HG03457 (cell line): ENCODE measurements at regions not wholly inside any gene's neighbourhood (a gene's known extent, or its start where the extent isn't known, plus 50 kb on each side); places are given as distances from the start of the nearest gene placed in this dataset.

ENCODE experiments used
- ATAC-seq: cut with Tn5 transposase; IDR thresholded peaks from one replicate; pipeline ENCODE4 v1.9.1; 2021; ENCODE audit warnings: moderate number of reproducible peaks; ENCODE audit not compliant: unreplicated experiment

- ATAC-seq, result no peak
These were observed 1106.4 kb downstream of the NLGN4X start for GRCh38 chrX:5122181-5122678.

DNA sequence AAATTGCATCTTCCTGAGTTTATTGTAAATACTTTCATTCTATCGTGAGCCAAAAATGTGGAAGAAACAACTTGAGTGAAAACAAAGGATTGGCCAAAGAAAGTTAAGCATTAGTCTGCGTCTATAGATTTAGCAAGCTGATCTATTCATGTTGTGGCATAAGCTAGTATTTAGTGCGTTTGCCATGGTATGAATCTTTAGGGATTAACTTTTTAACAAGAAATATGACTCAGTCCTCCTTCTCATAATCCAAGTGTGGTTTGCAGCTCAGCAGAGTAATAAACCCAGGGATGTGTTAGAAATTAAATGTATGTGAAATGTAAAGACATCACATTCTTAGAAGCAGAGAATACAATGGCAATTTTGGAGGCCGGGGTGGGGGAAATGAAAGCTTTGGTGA is 1110.9 kb downstream of the NLGN4X start:
- no peak for ATAC-seq

- ATAC-seq, result no peak
These were observed 1115.5 kb downstream of the NLGN4X start for GRCh38 chrX:5113128-5113527.

DNA sequence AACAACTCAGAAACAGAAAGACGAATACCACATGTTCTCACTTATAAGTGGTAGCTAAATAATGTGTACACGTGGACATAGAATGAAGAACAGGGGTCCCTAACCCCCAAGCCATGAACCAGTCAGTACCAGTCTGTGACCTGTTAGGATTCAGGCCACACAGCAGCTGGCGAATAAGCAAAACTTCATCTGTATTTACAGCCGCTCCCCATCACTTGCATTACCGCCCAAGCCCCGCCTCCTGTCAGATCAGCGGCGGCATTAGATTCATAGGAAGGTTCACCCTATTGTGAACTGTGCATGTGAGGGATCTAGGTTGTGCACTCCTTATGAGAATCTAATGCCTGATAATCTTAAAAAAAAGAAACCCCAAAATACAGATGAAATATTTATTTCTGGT is 1128.7 kb downstream of the NLGN4X start:
- ATAC-seq, result no peak

DNA sequence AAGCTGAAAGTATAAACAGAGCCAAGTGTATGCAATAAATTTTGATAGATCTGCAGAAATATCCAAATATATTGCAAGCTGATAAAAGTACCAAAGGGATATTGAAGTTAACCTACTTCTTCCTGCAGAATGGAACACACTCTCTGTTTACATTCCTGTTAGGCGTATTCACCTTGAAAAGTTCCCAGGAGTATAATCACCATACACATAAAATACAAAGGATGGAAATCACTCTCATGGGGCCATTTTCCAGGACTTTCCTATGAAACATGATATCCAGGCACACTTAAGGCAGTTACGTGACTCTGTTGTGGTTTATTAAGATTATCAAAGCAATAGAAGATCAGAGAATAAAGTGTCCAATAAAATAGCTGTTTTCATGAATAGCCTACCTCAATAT is 1142.3 kb downstream of the NLGN4X start:
- no peak for ATAC-seq

DNA sequence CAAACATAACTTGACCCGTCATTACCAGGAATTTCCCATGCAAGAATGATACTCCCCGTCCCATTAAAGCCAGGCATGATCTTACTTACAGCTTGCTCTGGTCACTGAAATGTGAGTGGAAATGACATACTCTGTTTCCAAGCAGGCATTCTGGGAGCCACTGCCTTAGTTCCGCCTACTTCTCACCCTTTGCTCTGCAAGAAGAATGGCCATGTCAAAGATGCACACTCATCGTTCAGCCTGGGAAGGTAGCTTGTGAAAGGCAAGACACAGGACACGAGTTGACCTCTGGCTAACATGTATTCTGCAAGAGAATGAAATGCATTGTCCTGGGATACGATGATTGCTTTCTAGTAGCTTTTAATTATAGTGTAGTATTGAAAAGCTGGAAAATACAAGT is 1144.4 kb downstream of the NLGN4X start:
- ATAC-seq, result no peak

DNA sequence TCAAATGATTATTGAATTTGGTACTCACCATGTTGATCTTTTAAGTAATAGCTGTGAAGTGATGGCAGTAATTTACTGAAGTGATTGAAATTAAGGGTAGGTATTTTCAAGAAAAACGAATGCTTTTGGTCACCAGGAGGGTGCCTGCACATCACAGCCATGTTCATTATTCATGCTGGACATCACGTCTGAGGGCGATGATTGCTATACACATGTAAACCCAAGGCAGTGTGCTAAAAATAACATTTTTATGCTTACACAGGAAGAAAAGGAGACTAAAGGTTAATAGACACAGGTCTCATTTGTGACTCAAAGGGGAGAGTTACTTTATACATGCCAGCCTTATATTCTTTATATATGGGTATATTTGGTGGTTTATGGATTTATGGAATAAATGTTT is 1146.0 kb downstream of the NLGN4X start:
- no peak for ATAC-seq

GRCh38 chrX:5080791-5081190 is 1147.9 kb downstream of the NLGN4X start:
- no peak for ATAC-seq

GRCh38 chrX:5068550-5068949 is 1160.1 kb downstream of the NLGN4X start:
- ATAC-seq, result no peak

GRCh38 chrX:5057786-5058185 is 1170.9 kb downstream of the NLGN4X start:
- ATAC-seq, result no peak

GRCh38 chrX:5054852-5055251 is 1173.8 kb downstream of the NLGN4X start:
- ATAC-seq, result no peak

GRCh38 chrX:5051831-5052491 is 1176.7 kb downstream of the NLGN4X start:
- ATAC-seq, result no peak

DNA sequence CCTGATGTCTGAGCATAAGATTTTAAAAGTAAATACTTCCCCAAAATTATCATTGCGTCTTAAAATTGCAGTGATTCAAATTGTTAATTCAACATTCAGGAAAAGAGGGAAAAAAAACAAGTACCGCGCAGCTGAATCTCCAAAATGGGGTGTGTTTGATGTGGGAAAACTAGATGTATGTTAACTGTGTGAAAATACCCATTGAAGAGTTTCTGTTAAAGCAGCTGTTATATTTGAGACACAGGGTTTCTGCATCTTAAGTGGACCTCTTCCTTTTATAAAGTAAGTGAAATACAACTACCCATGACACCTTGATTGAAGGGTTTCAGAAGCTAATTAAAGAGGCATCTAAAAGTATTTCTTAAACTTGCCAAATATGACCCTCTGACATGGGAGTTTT is 1186.1 kb downstream of the NLGN4X start:
- ATAC-seq, result no peak

GRCh38 chrX:5031792-5032191 is 1196.9 kb downstream of the NLGN4X start:
- ATAC-seq, result no peak

DNA sequence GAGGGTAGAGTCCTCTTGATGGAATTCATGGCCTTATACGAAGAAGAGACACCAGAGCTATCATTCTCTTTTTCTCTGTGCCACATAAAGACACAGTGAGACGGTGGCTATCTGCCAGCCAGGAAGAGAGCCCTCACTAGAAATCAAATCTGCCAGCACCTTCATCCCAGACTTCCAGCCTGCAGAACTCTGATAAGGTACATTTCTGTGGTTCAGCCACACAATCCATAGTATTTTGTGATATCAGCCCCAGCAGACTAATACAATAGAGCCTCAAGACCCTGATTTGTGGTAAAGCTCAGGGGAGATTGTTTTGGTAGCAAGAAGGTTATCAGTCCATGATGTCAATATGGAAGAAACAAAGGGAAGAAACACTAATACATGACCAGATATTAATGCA is 1213.2 kb downstream of the NLGN4X start:
- ATAC-seq, result no peak

DNA sequence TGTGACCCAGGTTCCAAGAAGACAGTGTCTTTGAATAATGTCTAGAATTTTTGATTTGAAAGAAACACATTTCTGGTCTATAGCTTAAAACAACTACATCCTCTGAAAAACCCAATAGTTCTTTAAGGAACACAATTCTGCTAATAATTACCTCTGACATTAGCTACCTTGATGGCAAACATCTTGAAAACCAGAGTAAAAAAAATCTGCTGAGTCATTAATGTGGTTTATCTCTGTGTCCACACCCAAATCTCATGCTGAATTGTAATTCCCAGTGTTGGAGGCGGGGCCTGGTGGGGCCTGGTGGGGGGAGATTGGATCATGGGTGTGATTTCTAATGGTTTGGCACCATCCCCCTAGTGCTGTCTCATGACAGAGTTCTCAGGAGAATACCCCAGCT is 1233.8 kb downstream of the NLGN4X start:
- ATAC-seq, result no peak

- peak; percentile 67 for ATAC-seq
These were observed 1250.1 kb downstream of the NLGN4X start for GRCh38 chrX:4978613-4979012.

- no peak for ATAC-seq
These were observed 1257.0 kb downstream of the NLGN4X start for GRCh38 chrX:4971646-4972045.

DNA sequence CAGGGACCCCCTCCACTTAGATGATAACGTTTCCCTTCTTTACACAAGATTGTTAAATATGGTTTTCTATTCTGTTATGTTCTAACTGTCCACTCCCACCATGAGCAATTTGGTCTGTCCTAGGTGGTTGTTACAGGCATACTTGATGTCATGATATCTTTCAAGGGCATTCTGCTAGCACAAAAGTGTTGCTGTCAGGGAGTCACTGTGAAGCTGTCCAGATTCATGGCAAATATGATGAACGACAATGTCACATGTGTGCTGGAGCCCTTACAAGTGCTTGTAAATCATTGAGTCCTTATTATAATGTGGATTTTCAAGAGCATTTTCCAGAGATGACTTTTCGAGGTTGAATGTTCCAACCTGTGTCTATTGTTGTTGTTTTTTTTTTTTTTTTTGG is 1250.7 kb upstream of the PRKX start:
- no peak for ATAC-seq

- ATAC-seq, result no peak
These were observed 1250.0 kb upstream of the PRKX start for GRCh38 chrX:4963432-4963831.

DNA sequence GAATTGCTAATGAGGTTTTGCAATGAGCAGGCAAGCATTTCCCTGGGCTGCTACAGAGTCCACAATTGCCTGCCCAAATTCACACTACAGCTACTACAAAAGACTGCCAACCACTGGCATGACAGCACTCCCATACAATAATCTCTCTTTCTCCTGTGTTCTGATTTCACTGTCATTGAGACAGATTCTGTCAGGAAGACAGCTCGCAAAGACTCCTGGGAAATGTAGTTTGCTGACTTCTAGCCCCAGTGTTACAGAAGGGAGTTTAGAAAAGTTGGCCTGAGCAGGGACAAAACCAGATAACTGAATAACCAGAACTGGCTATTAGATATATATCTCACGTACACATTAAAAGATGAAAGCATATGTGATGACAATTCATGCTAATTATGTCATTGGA is 1231.3 kb upstream of the PRKX start:
- no peak for ATAC-seq

DNA sequence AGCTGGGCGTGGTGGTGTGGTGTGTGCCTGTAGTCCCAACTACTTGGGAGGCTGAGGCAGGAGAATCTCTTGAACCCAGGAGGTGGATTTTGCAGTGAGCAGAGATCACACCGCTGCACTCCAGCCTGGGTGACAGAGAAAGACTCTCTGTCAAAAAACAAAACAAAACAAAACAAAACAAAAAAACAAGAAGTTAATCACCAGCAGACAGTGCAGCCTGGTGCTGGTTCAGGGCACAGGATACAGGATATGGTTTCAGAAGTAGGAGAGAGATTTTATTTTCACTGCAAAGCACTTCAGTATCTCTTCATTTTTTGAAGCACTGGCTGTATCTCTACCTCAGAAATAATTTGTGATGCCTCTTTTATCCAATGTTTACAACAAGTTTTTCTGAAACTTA is 1222.9 kb upstream of the PRKX start:
- no peak for ATAC-seq

DNA sequence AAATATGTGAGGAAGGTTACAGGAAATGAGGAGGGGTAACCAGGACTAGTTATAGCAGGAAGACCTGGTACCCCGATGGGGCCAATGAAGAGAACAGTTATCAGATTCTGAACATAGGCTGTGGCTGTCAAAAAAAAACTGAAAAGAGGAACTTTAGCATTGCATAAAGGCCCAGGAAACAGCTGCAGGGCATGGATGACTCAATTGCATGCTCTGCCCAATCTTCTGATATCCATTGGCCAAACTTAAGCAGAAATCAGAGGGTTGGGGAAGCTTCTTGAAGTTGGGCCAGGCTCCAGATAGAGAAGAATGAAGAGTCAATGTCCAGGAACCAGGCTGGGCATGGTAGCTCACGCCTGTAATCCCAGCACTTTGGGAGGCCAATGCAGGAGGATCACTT is 1222.4 kb upstream of the PRKX start:
- ATAC-seq, result peak; percentile 71
